GM12872 (cell line): ENCODE measurements at regions not wholly inside any gene's neighbourhood (a gene's known extent, or its start where the extent isn't known, plus 50 kb on each side); places are given as distances from the start of the nearest gene placed in this dataset.

Experiments
- TF ChIP-seq, protein P1 (sequence below): IDR thresholded peaks from 3 replicates; pipeline ENCODE4 v1.5.1; 2011; ENCODE audit warnings: low read depth, mild to moderate bottlenecking, low read length, moderate library complexity; ENCODE audit not compliant: insufficient read depth

DNA sequence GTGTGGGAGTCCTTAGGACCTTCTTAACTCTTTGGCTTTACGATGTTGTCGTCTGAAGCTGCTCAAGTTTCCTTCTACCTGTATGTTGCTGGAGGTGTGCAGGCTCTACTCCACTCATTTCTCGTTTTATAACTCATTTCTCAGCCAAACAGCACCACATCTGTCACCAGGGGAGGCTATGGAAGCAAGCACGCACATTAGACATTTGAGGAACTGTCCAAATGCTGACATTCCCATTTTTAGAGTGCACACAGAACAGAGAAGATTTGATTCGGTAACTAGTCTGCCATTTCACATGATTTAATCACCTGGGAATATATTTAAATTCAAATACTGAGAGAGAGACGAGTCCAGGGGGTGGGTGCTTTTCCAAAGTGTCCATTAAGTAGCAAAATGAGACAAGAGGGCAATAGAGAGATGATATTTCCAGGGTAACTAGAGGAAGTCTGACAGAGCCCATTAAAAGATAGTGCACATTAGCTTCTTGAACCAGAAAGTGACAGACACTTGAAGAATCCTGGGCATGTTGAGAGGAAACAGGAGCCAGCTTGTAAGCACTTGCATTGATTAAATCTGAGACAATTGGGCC lies 793.3 kb downstream of the TDRD15 start:
- TF ChIP-seq, protein P1, sequence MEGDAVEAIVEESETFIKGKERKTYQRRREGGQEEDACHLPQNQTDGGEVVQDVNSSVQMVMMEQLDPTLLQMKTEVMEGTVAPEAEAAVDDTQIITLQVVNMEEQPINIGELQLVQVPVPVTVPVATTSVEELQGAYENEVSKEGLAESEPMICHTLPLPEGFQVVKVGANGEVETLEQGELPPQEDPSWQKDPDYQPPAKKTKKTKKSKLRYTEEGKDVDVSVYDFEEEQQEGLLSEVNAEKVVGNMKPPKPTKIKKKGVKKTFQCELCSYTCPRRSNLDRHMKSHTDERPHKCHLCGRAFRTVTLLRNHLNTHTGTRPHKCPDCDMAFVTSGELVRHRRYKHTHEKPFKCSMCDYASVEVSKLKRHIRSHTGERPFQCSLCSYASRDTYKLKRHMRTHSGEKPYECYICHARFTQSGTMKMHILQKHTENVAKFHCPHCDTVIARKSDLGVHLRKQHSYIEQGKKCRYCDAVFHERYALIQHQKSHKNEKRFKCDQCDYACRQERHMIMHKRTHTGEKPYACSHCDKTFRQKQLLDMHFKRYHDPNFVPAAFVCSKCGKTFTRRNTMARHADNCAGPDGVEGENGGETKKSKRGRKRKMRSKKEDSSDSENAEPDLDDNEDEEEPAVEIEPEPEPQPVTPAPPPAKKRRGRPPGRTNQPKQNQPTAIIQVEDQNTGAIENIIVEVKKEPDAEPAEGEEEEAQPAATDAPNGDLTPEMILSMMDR, result no peak

DNA sequence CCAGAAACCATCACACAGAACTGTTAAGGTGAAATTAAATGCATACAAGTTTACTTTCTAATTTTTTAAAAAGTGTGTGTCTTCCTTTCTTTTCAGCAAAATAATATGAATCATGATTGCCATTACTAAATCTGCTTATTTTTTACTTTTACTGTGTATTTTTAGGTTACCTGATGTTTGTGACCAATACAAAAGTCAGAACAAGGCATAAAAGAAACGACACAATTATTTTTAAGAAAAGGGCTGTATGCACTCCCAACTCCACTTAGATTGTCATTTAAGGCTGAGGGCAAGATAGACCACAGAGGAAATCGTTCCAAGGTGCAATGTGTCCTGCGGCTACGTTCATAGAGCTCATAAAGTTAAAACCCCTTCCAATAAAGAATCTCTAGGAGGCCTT lies 797.0 kb downstream of the TDRD15 start:
- TF ChIP-seq, protein P1, result no peak

DNA sequence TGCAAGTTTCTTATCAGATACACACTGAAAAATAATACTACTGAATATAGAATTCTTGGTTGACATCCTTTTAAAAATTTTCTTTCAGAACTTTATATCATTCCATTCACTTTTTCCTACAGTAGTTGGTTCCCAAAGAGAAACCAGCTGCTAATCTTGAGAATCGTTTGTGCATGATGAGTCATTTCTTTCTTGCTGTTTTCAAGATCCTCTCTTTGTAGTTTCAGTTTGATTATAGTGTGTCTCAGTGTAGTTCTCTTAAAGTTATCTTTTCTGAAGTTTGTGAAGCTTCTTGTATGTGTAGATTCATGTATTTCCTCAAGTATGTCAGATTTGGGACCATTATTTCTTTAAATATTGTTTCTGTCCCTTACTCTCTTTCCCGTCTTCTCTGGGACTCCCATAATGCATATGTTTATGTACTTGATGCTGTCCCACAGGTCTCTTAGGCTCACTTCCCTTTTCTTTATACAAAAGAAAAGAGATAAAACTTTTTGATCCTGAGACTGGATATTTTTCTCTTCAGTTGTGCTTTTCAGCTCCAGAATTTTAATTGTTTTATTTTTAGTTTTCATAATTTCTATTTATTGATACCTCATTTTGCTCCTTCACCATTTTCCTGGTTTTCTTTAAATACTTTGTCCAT lies 801.0 kb downstream of the TDRD15 start:
- TF ChIP-seq, protein P1, result no peak

DNA sequence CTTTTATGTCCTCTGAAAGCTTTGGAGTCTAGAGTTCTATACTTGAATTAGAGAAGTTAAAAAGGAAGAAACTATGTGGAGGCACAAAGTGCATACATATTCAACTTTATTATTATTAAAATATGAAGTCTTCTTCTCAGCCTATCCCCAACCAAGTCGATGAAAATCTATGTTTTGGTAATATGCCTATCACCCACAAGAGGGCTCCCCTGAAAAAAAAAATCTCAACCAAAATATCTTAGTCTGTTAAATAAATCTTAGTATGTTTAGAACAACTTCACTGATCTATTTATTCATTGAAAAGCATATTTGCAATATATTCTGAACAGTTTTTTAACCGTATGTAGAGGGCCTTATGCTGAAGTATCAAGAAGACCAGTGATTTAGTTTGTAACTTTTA lies 804.5 kb downstream of the TDRD15 start:
- TF ChIP-seq, protein P1, result no peak

DNA sequence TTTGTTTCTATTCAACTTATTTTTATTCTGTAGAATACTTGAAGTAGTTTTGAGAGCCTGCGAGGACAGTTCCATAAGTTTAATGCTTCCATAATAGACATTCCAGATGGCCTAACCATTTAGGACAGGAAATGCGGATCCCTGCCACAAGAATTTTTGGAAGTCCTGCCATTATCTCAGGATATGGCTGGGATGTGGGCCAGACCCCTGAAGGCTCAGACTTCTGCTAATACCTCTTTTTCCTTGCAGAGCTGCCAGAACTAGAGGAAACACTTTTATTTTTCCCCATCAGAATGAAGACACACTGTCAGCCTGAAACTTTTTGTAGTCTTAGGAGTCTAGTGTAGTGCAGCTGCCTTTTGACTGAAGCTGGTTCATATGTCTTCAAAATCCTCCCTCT lies 806.5 kb downstream of the TDRD15 start:
- TF ChIP-seq, protein P1, result no peak

DNA sequence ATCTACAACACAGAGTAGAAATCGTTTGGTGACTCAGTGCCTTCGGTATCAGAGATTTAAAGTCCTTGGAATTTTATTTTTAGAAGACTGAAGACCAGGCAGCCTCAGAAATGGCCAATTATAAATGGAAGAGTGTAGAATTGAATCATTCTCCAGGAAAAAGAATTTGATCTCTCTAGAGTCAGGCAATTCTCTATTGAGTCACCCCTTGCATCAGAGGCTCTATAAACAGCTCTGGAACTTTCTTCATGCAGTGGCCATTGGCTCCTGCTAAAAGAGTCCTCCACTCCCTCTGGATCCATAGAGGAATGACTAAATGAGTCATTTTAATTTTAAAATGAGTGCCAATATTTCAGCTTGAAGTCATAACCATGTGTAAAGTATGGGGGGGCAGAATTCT lies 816.2 kb downstream of the TDRD15 start:
- TF ChIP-seq, protein P1, result no peak

DNA sequence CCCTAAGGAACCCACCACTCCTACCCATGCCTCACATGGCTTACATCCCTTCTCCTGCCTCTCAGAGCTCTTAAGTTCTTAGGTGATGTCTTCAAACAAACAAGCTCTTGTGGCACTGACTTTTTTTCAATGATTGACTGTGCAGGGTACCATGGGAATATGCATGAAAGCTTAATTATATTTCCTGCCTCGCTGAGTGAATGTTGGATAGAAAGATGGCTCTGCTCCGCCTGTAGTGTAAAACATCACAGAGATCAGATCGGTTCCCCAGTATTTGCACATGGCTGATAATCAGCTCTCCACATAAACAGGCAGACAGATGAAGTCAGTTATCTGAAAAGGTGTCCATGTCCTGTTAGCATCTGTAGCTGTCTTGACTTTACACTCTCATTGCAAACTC lies 820.8 kb downstream of the TDRD15 start:
- TF ChIP-seq, protein P1, result no peak

DNA sequence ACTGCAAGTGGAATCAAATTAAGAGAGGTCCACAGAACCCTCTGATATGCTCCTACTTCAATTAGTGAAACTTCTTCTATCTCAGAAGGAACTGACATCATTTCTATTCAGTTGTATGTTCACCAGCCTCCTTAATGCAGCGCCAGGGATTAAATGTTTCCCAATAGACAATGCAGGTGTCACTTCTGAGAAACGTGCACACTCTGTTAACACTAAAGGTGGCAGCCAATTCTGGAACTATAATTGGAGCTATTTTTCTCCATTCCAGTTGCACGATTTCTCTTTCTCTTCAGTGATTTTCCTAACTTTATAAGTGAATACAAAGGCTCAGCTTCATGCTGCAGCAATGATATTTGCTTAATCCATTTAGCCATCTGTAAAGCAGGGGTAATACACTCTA lies 821.9 kb downstream of the TDRD15 start:
- TF ChIP-seq, protein P1, result no peak
